GM12875 (cell line): ENCODE measurements at regions not wholly inside any gene's neighbourhood (a gene's known extent, or its start where the extent isn't known, plus 50 kb on each side); places are given as distances from the start of the nearest gene placed in this dataset.

ENCODE experiments used
- H3K4me3 ChIP-seq: one replicate; pipeline ENCODE4 v1.5.1; 2011; ENCODE audit warnings: low read depth, low read length, control low read depth
- TF ChIP-seq, protein P1 (sequence below): IDR thresholded peaks from 2 replicates; pipeline ENCODE4 v1.5.1; 2011; ENCODE audit warnings: low read depth, mild to moderate bottlenecking, control low read depth, inconsistent platforms, low read length, moderate library complexity, borderline replicate concordance; ENCODE audit not compliant: insufficient read depth

DNA sequence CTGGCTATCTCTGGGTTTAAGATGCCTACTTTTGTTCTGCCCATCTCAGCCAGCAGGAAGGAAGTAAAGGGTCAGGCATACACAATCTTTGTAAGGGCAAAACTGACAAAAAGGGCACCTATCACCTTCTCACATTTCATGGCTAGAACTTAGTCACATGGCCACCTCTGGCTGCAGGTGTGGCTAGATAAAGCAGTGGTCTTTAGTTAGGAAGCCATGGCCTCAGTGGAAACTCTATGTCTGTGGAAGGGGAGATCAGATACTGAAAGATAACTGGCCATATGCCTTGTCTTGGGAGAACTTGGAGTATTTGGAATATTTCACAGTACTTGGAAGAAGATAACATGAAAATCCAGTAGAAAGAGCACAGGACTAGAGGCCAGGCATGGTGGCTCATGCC lies 80.7 kb upstream of the TBL1XR1 start:
- TF ChIP-seq, protein P1, sequence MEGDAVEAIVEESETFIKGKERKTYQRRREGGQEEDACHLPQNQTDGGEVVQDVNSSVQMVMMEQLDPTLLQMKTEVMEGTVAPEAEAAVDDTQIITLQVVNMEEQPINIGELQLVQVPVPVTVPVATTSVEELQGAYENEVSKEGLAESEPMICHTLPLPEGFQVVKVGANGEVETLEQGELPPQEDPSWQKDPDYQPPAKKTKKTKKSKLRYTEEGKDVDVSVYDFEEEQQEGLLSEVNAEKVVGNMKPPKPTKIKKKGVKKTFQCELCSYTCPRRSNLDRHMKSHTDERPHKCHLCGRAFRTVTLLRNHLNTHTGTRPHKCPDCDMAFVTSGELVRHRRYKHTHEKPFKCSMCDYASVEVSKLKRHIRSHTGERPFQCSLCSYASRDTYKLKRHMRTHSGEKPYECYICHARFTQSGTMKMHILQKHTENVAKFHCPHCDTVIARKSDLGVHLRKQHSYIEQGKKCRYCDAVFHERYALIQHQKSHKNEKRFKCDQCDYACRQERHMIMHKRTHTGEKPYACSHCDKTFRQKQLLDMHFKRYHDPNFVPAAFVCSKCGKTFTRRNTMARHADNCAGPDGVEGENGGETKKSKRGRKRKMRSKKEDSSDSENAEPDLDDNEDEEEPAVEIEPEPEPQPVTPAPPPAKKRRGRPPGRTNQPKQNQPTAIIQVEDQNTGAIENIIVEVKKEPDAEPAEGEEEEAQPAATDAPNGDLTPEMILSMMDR, result no peak
- H3K4me3 ChIP-seq, result no peak overlapping the region

GRCh38 chr3:177279118-177279815 lies 82.0 kb upstream of the TBL1XR1 start:
- TF ChIP-seq, protein P1, result no peak
- no peak overlapping the region for H3K4me3 ChIP-seq

GRCh38 chr3:177281292-177282118 lies 84.2 kb upstream of the TBL1XR1 start:
- no peak overlapping the region for H3K4me3 ChIP-seq
- TF ChIP-seq, protein P1, result no peak

DNA sequence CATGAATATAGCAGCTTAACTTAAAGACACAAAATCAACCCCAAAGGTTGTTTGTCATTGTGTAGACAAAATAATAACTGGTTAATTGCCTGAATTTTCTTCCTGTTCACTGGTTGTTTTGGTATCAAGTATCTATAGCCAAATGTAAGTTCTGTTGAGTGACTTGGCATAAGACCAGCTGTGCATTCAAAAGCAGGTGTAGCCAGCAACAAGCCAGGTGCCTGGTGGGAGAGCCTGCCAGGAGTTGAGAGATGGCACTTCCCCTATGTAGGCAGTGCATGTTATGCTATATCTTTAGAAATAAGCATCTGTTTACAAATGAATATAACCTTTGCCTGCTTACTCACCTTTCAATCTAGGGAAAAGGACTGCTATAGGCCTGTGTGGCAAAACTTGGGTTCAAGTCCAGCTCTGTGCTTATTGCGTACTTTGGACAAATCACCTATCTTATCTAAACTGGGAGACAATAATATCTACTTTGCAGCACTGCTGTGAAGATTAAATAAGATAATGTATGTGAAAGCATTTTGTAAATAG lies 84.9 kb upstream of the TBL1XR1 start:
- TF ChIP-seq, protein P1, result no peak
- no peak overlapping the region for H3K4me3 ChIP-seq

DNA sequence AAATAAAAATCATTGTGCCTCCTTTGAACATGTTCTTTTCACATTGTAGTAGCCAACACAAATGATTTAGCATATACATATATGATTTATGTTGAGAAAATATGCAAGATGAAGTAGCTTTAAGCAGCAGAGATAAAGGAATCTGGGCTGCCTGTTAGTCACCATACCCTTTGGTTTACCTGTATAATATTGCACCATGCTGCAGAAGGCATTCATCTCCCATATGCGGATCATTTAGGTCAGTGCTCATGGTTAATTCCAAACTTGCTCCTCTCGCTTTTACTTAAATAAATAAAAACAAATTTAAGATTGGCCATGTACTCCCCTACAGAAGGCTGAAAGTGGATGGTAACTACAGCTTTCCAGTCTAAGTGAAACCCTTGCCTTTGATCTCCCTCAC lies 86.7 kb upstream of the TBL1XR1 start:
- H3K4me3 ChIP-seq, result no peak overlapping the region

GRCh38 chr3:177284383-177284881 lies 87.2 kb upstream of the TBL1XR1 start:
- TF ChIP-seq, protein P1, result no peak
- H3K4me3 ChIP-seq, result no peak overlapping the region

More for the DNA sequence above, 86.7 kb upstream of the TBL1XR1 start:
- TF ChIP-seq, protein P1, result no peak
